ENCODE measurements at regions not wholly inside any gene's neighbourhood (a gene's known extent, or its start where the extent isn't known, plus 50 kb on each side); places are given as distances from the start of the nearest gene placed in this dataset.

- TF ChIP-seq ZNF781 (CRISPR knock-in tag; IDR thresholded peaks at IDR 0.05; ENCODE audit: borderline replicate concordance, not compliant biosample characterization) (no peak), BHLHE40 (IDR thresholded peaks at IDR 0.05; ENCODE audit: low read length) (no peak), SIN3A (IDR thresholded peaks at IDR 0.05; ENCODE audit: borderline replicate concordance, low read depth, low read length) (no peak)
Observed at GRCh38 chr22:49192857-49193250, 634.8 kb downstream of the BRD1 start.

Data from HepG2 (cell line).